ENCODE measurements at regions not wholly inside any gene's neighbourhood (a gene's known extent, or its start where the extent isn't known, plus 50 kb on each side); places are given as distances from the start of the nearest gene placed in this dataset.

DNA sequence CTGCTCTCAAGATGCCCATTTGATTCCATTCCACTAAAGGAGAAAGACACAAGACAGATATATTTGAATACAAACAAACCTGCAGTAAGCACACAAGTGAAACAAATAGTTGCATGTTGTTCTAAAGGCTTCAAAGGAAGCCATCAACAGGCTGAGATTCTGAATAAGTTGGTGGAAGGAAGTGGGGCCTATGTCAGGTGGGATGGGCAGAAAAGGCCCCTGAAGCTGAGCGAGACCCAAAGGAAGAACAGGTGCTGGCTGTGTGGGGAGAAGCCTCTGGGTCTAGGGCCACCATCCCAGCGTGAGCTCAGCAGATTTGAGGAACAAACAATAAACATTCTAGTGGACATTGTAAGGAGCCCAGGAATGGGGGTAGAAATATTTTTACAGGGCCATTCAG lies 82.4 kb upstream of the PLAC8 start:
- TF ChIP-seq, protein P1, sequence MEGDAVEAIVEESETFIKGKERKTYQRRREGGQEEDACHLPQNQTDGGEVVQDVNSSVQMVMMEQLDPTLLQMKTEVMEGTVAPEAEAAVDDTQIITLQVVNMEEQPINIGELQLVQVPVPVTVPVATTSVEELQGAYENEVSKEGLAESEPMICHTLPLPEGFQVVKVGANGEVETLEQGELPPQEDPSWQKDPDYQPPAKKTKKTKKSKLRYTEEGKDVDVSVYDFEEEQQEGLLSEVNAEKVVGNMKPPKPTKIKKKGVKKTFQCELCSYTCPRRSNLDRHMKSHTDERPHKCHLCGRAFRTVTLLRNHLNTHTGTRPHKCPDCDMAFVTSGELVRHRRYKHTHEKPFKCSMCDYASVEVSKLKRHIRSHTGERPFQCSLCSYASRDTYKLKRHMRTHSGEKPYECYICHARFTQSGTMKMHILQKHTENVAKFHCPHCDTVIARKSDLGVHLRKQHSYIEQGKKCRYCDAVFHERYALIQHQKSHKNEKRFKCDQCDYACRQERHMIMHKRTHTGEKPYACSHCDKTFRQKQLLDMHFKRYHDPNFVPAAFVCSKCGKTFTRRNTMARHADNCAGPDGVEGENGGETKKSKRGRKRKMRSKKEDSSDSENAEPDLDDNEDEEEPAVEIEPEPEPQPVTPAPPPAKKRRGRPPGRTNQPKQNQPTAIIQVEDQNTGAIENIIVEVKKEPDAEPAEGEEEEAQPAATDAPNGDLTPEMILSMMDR (conservative IDR thresholded peaks at IDR 0.05 in 1 of 2, IDR thresholded peaks at IDR 0.05 in 1 of 2; ENCODE audit: extremely low read depth in 1 of 2, insufficient read depth in 1 of 2, low read depth in 1 of 2, low read length in 2 of 2): no peak
- TF ChIP-seq EZH2 (IDR thresholded peaks at IDR 0.05; ENCODE audit: borderline replicate concordance, low read length): no peak

All from mammary epithelial cell (primary cell).